Activated T-cell treated with anti-CD3 and anti-CD28 coated beads for 1 hour (primary cell): ENCODE measurements at regions not wholly inside any gene's neighbourhood (a gene's known extent, or its start where the extent isn't known, plus 50 kb on each side); places are given as distances from the start of the nearest gene placed in this dataset.

ENCODE experiments used
- DNase-seq: peaks from one replicate; pipeline ENCODE4 v3.0.0-alpha.2; 2020; ENCODE audit warnings: low read depth

GRCh38 chr7:371119-371778 is 81.3 kb downstream of the FOXL3 start:
- no peak for DNase-seq

GRCh38 chr7:371779-372545 is 82.0 kb downstream of the FOXL3 start:
- DNase-seq: no peak

- no peak for DNase-seq
Measured at GRCh38 chr7:372546-372931, 82.6 kb downstream of the FOXL3 start.

GRCh38 chr7:372932-373791 is 83.2 kb downstream of the FOXL3 start:
- no peak for DNase-seq

GRCh38 chr7:373818-374705 is 84.1 kb downstream of the FOXL3 start:
- no peak for DNase-seq

GRCh38 chr7:374706-375311 is 84.8 kb downstream of the FOXL3 start:
- no peak for DNase-seq

GRCh38 chr7:375321-375831 is 85.4 kb downstream of the FOXL3 start:
- no peak for DNase-seq

GRCh38 chr7:375901-376305 is 85.9 kb downstream of the FOXL3 start:
- DNase-seq: no peak

GRCh38 chr7:376306-377079 is 86.5 kb downstream of the FOXL3 start:
- DNase-seq: no peak

- DNase-seq: no peak
Measured at GRCh38 chr7:377080-378040, 87.4 kb downstream of the FOXL3 start.

- DNase-seq: no peak
Measured at GRCh38 chr7:378041-378420, 88.1 kb downstream of the FOXL3 start.

GRCh38 chr7:378551-379455 is 88.8 kb downstream of the FOXL3 start:
- no peak for DNase-seq

GRCh38 chr7:379456-380138 is 89.6 kb downstream of the FOXL3 start:
- no peak for DNase-seq

- DNase-seq: no peak
Measured at GRCh38 chr7:380139-380485, 90.1 kb downstream of the FOXL3 start.

GRCh38 chr7:380711-381210 is 90.8 kb downstream of the FOXL3 start:
- DNase-seq: no peak

GRCh38 chr7:381211-382042 is 91.5 kb downstream of the FOXL3 start:
- peak; percentile 28 for DNase-seq

- no peak for DNase-seq
Measured at GRCh38 chr7:382043-382400, 92.1 kb downstream of the FOXL3 start.
